IMR-90 (cell line): ENCODE measurements at regions not wholly inside any gene's neighbourhood (a gene's known extent, or its start where the extent isn't known, plus 50 kb on each side); places are given as distances from the start of the nearest gene placed in this dataset.

Experiments
- ATAC-seq: fragments of 200-7000 bp; cut with Tn5 transposase; 2 replicates; pipeline ENCODE4 v1.9.1; 2020; ENCODE audit warnings: low read depth, mild to moderate bottlenecking, moderate library complexity
- BruUV-seq: library from RNA; stranded (reverse); fragments of 400-500 nt; replicated peaks from 2 replicates; lab custom pipeline; 2021; lab: Mats Ljungman, UMichigan
- CTCF ChIA-PET: fragments of 300-600 bp; formaldehyde crosslinking; extraction: SDS; loops from one replicate; lab custom pipeline; 2021; ENCODE audit warnings: antibody characterized with exemption; lab: Yijun Ruan, JAX
- POLR2A ChIA-PET: fragments of 300-600 bp; sonication (Branson Sonifier 250); formaldehyde crosslinking; loops from one replicate; lab custom pipeline; 2022; ENCODE audit warnings: antibody characterized with exemption; ENCODE audit not compliant: unreplicated experiment; lab: Charles Lee
- DNase-seq: peaks from one replicate; pipeline ENCODE4 v3.0.0; 2013
- H2AFZ ChIP-seq: replicated peaks from 2 replicates; pipeline ENCODE3; 2013; ENCODE audit warnings: low read length, mild to moderate bottlenecking; ENCODE audit not compliant: poor library complexity
- H2AK5ac ChIP-seq: 2 replicates; pipeline ENCODE4 v1.6.1; 2013; ENCODE audit warnings: low read depth, low read length, inconsistent platforms
- H2AK9ac ChIP-seq: replicated peaks from 2 replicates; pipeline ENCODE3; 2013; ENCODE audit warnings: mild to moderate bottlenecking, low read depth, low read length, moderate library complexity; ENCODE audit not compliant: poor library complexity
- H2BK120ac ChIP-seq: 2 replicates; pipeline ENCODE4 v1.6.1; 2013; ENCODE audit warnings: low read depth, low read length, inconsistent platforms
- H2BK15ac ChIP-seq: 3 replicates; pipeline ENCODE4 v1.6.1; 2013; ENCODE audit warnings: low read depth, low read length, inconsistent platforms
- H2BK20ac ChIP-seq: 2 replicates; pipeline ENCODE4 v1.6.1; 2013; ENCODE audit warnings: low read depth, mild to moderate bottlenecking, inconsistent platforms, low read length, moderate library complexity
- H2BK5ac ChIP-seq: 2 replicates; pipeline ENCODE4 v1.6.1; 2013; ENCODE audit warnings: mild to moderate bottlenecking, low read depth, low read length, inconsistent platforms; ENCODE audit not compliant: poor library complexity, severe bottlenecking
- H3K14ac ChIP-seq: replicated peaks from 2 replicates; pipeline ENCODE4 v1.6.1; 2013; ENCODE audit warnings: low read depth, low read length, inconsistent platforms
- H3K18ac ChIP-seq: 2 replicates; pipeline ENCODE4 v1.6.1; 2013; ENCODE audit warnings: low read depth, low read length, control low read depth
- H3K23ac ChIP-seq: 2 replicates; pipeline ENCODE4 v1.6.1; 2013; ENCODE audit warnings: low read depth, low read length, inconsistent platforms
- H3K27ac ChIP-seq: 2 replicates; pipeline ENCODE4 v1.5.1; 2013; ENCODE audit warnings: mild to moderate bottlenecking, control low read depth, low read length; ENCODE audit not compliant: insufficient read depth
- H3K27me3 ChIP-seq: 2 replicates; pipeline ENCODE4 v1.6.1; 2013; ENCODE audit warnings: low read length; ENCODE audit not compliant: control insufficient read depth, insufficient read depth
- H3K36me3 ChIP-seq: 2 replicates; pipeline ENCODE4 v1.6.1; 2013; ENCODE audit warnings: low read length, mixed read lengths; ENCODE audit not compliant: control insufficient read depth, insufficient read depth
- H3K4ac ChIP-seq: 2 replicates; pipeline ENCODE4 v1.6.1; 2013; ENCODE audit warnings: low read depth, low read length, inconsistent platforms
- H3K4me1 ChIP-seq: 2 replicates; pipeline ENCODE4 v1.6.1; 2013; ENCODE audit warnings: low read length, mixed read lengths; ENCODE audit not compliant: control insufficient read depth, insufficient read depth
- H3K4me2 ChIP-seq: 2 replicates; pipeline ENCODE4 v1.6.1; 2013; ENCODE audit warnings: low read depth, mild to moderate bottlenecking, control low read depth, low read length, moderate library complexity
- H3K4me3 ChIP-seq: 2 replicates; pipeline ENCODE4 v1.5.1; 2013; ENCODE audit warnings: low read depth, mild to moderate bottlenecking, control low read depth, low read length, moderate library complexity; ENCODE audit not compliant: insufficient read depth
- H3K56ac ChIP-seq: 2 replicates; pipeline ENCODE4 v1.6.1; 2013; ENCODE audit warnings: low read length, inconsistent platforms; ENCODE audit not compliant: insufficient read depth; ENCODE audit errors: extremely low read depth
- H3K79me1 ChIP-seq, 2 experiments: 2 replicates each; pipeline ENCODE4 v1.6.1; 2013; ENCODE audit warnings: low read length in 2 of 2, inconsistent platforms in 1 of 2, low read depth in 1 of 2
- H3K9ac ChIP-seq: 2 replicates; pipeline ENCODE4 v1.6.1; 2013; ENCODE audit warnings: low read depth, low read length, control low read depth
- H3K9me1 ChIP-seq: 2 replicates; pipeline ENCODE4 v1.6.1; 2013; ENCODE audit warnings: low read length, inconsistent platforms; ENCODE audit not compliant: insufficient read depth
- H3K9me3 ChIP-seq: 2 replicates; pipeline ENCODE4 v1.6.1; 2013; ENCODE audit warnings: low read length; ENCODE audit not compliant: control insufficient read depth, insufficient read depth
- H4K20me1 ChIP-seq: 2 replicates; pipeline ENCODE4 v1.6.1; 2013; ENCODE audit warnings: low read length, inconsistent platforms; ENCODE audit not compliant: insufficient read depth
- H4K5ac ChIP-seq: 2 replicates; pipeline ENCODE4 v1.6.1; 2013; ENCODE audit warnings: mild to moderate bottlenecking, low read depth, low read length, control low read depth
- H4K8ac ChIP-seq, 2 experiments: 2 replicates each; pipeline ENCODE4 v1.6.1; 2013; ENCODE audit warnings: low read depth in 2 of 2, low read length in 2 of 2, control low read depth in 1 of 2, inconsistent platforms in 1 of 2
- H4K91ac ChIP-seq: 2 replicates; pipeline ENCODE4 v1.6.1; 2013; ENCODE audit warnings: low read depth, low read length, inconsistent platforms; ENCODE audit not compliant: insufficient read depth
- BHLHE40 ChIP-seq: fragments of 150-350 bp; IDR thresholded peaks from 2 replicates; pipeline ENCODE4 v1.6.1; 2016; ENCODE audit warnings: mild to moderate bottlenecking, low read depth, low read length
- CEBPB ChIP-seq: IDR thresholded peaks from 2 replicates; pipeline ENCODE4 v1.6.1; 2012; ENCODE audit warnings: low read depth, low read length, improper control_type of control experiment
- CHD1 ChIP-seq: IDR thresholded peaks from 2 replicates; pipeline ENCODE4 v1.6.1; 2012; ENCODE audit warnings: low read depth, low read length, improper control_type of control experiment
- FOS ChIP-seq: fragments of 150-350 bp; IDR thresholded peaks from 2 replicates; pipeline ENCODE4 v1.6.1; 2016; ENCODE audit warnings: low read depth, low read length
- MAFK ChIP-seq: IDR thresholded peaks from 2 replicates; pipeline ENCODE4 v1.6.1; 2012; ENCODE audit warnings: low read depth, low read length, improper control_type of control experiment
- MAZ ChIP-seq: IDR thresholded peaks from 2 replicates; pipeline ENCODE4 v1.6.1; 2012; ENCODE audit warnings: low read depth, mild to moderate bottlenecking, low read length, improper control_type of control experiment, moderate library complexity, borderline replicate concordance
- MXI1 ChIP-seq: IDR thresholded peaks from 2 replicates; pipeline ENCODE4 v1.6.1; 2012; ENCODE audit warnings: low read depth, mild to moderate bottlenecking, low read length, moderate library complexity, borderline replicate concordance
- NFE2L2 ChIP-seq: fragments of 150-350 bp; IDR thresholded peaks from 2 replicates; pipeline ENCODE4 v1.6.1; 2016; ENCODE audit warnings: low read depth, mild to moderate bottlenecking, low read length
- POLR2A ChIP-seq: IDR thresholded peaks from 2 replicates; pipeline ENCODE4 v1.6.1; 2012; ENCODE audit warnings: mild to moderate bottlenecking, low read depth, low read length
- RAD21 ChIP-seq: IDR thresholded peaks from 2 replicates; pipeline ENCODE4 v1.6.1; 2012; ENCODE audit warnings: low read length, improper control_type of control experiment
- RFX5 ChIP-seq: IDR thresholded peaks from 2 replicates; pipeline ENCODE4 v1.8.0; 2012; ENCODE audit warnings: low read depth, mild to moderate bottlenecking, low read length, moderate library complexity
- SMC3 ChIP-seq: fragments of 150-350 bp; IDR thresholded peaks from 2 replicates; pipeline ENCODE4 v1.6.1; 2016; ENCODE audit warnings: low read depth, mild to moderate bottlenecking, antibody characterized with exemption, low read length, moderate library complexity
- WGBS, 2 experiments: methylation state at CpG; one replicate each; pipeline versions ENCODE4 v1.1.5 to v1.1.7; 2013; ENCODE audit warnings: missing lambda C conversion rate in 2 of 2; ENCODE audit not compliant: insufficient read length in 1 of 2; ENCODE audit errors: extremely low coverage in 2 of 2; 5-methylcytosine and 5-hydroxymethylcytosine counted together
- dilution Hi-C: fragments of 300-500 bp; cut with HindIII; formaldehyde crosslinking; loops from one replicate; pipeline ENCODE4 v1.14.3; 2018; ENCODE audit warnings: low sequenced_read_pairs; ENCODE audit not compliant: unreplicated experiment
- in situ Hi-C: fragments of 300-500 bp; cut with MboI; formaldehyde crosslinking; loops from 3 replicates; pipeline ENCODE4 v1.14.3; 2019; ENCODE audit warnings: low sequenced_read_pairs, inconsistent platforms, mixed read lengths
- intact Hi-C: fragments of 100-400 bp; cut with micrococcal nuclease; formaldehyde crosslinking; loops from 2 replicates; pipeline ENCODE4 v1.10.0; 2022
- TF ChIP-seq, protein P1 (sequence below): conservative IDR thresholded peaks from 2 replicates; pipeline ENCODE4 v1.5.1; 2012; ENCODE audit warnings: mild to moderate bottlenecking, low read depth, low read length, improper control_type of control experiment
- TF ChIP-seq, protein P2 (sequence below): fragments of 150-350 bp; IDR thresholded peaks from 2 replicates; pipeline ENCODE4 v1.6.1; 2016; ENCODE audit warnings: low read depth, mild to moderate bottlenecking, low read length, moderate library complexity, borderline replicate concordance
- TF ChIP-seq, protein P3 (sequence below): fragments of 150-350 bp; IDR thresholded peaks from 2 replicates; pipeline ENCODE4 v1.6.1; 2017; ENCODE audit warnings: mild to moderate bottlenecking, antibody characterized with exemption, low read length, low read depth

DNA sequence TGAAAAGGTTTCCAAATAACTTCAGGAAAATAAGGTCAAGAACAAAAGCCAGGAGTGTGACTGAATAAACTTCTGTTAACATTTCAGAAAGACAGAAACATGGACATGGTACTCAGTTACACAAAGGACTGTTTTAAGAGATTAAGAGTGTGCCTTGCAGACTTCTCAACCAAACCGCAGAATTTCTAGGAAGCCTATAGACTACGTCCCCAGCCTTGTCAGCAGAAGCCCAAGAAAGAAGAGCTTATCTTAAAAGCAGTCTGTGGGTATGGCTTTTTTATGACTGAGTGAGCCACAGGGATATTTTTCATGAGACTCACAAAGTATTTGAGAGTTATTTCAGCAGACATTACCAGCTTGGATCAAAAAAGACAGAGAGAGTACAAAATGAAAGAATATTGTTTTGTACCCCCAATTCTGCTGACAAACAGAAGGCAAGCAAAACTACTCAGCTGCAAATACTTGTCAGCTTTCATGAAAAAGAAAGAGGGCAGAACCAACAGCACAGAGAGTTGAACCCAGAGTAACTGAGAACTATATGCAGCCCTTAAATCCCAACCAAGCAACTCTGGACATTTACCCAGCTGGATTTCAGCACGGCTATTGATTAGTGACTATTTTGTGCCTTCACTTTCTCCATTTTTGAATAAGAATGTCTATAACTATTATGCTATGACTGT is 711.0 kb upstream of the CTNND2 start:
- no CpG with 5 or more reads among the region's 3 CpGs for WGBS, 2 experiments
- no peak overlapping the region for H3K56ac ChIP-seq
- no peaks in the 10 kb centered on the region for H3K36me3 ChIP-seq
- no peaks in the 10 kb centered on the region for H4K20me1 ChIP-seq
- no peak overlapping the region for H2BK120ac ChIP-seq
- H3K4me1 ChIP-seq: no peaks in the 10 kb centered on the region
- DNase-seq: no peak
- no peak overlapping the region for H3K23ac ChIP-seq
- ATAC-seq: no peak
- no peak overlapping the region for H4K8ac ChIP-seq
- H2AK5ac ChIP-seq: no peak overlapping the region
- no peak overlapping the region for H3K4ac ChIP-seq
- H2AK9ac ChIP-seq: no peak overlapping the region
- H4K5ac ChIP-seq: no peak overlapping the region
- peaks cover 7% of the 10 kb centered on the region; the same call in 1 of the 2 replicates for H3K9me3 ChIP-seq
- dilution Hi-C loops (no loop called here), in situ Hi-C loops (no loop called here), intact Hi-C loops (no loop called here)
- H3K18ac ChIP-seq: no peak overlapping the region
- H3K9me1 ChIP-seq: no peaks in the 10 kb centered on the region
- no peak overlapping the region for H3K4me2 ChIP-seq
- POLR2A ChIA-PET: no interaction called here
- no TSS peak for BruUV-seq
- H2BK15ac ChIP-seq: no peak overlapping the region
- H2BK5ac ChIP-seq: no peak overlapping the region
- H2BK20ac ChIP-seq: no peak overlapping the region
- TF ChIP-seq CHD1: no peak
- no peak for TF ChIP-seq RFX5
- TF ChIP-seq, protein P1, sequence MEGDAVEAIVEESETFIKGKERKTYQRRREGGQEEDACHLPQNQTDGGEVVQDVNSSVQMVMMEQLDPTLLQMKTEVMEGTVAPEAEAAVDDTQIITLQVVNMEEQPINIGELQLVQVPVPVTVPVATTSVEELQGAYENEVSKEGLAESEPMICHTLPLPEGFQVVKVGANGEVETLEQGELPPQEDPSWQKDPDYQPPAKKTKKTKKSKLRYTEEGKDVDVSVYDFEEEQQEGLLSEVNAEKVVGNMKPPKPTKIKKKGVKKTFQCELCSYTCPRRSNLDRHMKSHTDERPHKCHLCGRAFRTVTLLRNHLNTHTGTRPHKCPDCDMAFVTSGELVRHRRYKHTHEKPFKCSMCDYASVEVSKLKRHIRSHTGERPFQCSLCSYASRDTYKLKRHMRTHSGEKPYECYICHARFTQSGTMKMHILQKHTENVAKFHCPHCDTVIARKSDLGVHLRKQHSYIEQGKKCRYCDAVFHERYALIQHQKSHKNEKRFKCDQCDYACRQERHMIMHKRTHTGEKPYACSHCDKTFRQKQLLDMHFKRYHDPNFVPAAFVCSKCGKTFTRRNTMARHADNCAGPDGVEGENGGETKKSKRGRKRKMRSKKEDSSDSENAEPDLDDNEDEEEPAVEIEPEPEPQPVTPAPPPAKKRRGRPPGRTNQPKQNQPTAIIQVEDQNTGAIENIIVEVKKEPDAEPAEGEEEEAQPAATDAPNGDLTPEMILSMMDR: no peak
- no peak for TF ChIP-seq CEBPB
- TF ChIP-seq POLR2A: no peak
- no peak for TF ChIP-seq MAFK
- no peak for TF ChIP-seq BHLHE40
- TF ChIP-seq MAZ: no peak
- TF ChIP-seq, protein P2, sequence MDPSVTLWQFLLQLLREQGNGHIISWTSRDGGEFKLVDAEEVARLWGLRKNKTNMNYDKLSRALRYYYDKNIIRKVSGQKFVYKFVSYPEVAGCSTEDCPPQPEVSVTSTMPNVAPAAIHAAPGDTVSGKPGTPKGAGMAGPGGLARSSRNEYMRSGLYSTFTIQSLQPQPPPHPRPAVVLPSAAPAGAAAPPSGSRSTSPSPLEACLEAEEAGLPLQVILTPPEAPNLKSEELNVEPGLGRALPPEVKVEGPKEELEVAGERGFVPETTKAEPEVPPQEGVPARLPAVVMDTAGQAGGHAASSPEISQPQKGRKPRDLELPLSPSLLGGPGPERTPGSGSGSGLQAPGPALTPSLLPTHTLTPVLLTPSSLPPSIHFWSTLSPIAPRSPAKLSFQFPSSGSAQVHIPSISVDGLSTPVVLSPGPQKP: no peak
- no peak for TF ChIP-seq MXI1
- TF ChIP-seq FOS: no peak
- TF ChIP-seq, protein P3, sequence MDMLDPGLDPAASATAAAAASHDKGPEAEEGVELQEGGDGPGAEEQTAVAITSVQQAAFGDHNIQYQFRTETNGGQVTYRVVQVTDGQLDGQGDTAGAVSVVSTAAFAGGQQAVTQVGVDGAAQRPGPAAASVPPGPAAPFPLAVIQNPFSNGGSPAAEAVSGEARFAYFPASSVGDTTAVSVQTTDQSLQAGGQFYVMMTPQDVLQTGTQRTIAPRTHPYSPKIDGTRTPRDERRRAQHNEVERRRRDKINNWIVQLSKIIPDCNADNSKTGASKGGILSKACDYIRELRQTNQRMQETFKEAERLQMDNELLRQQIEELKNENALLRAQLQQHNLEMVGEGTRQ: no peak
- no peak for TF ChIP-seq RAD21
- TF ChIP-seq NFE2L2: no peak
- TF ChIP-seq SMC3: no peak
- no peak overlapping the region for H3K14ac ChIP-seq
- H3K9ac ChIP-seq: no peak overlapping the region
- H3K79me1 ChIP-seq: no peaks in the 10 kb centered on the region
- CTCF ChIA-PET: no interaction called here
- no peak overlapping the region for H3K4me3 ChIP-seq
- H3K27ac ChIP-seq: no peak overlapping the region
- H2AFZ ChIP-seq: no peak overlapping the region
- no peaks in the 10 kb centered on the region for H3K27me3 ChIP-seq
- H4K91ac ChIP-seq: no peak overlapping the region
